GM18907 (cell line): ENCODE measurements at regions not wholly inside any gene's neighbourhood (a gene's known extent, or its start where the extent isn't known, plus 50 kb on each side); places are given as distances from the start of the nearest gene placed in this dataset.
"Not testable (repeated sequence)": the region's sequence is repeated elsewhere in the genome, so short reads cannot be mapped to it uniquely, and the experiment has no call there.

ENCODE experiments used
- ATAC-seq: cut with Tn5 transposase; IDR thresholded peaks from one replicate; pipeline ENCODE4 v1.9.1; 2021; ENCODE audit warnings: mild to moderate bottlenecking, moderate library complexity; ENCODE audit not compliant: unreplicated experiment

- no peak for ATAC-seq
Observed at GRCh38 chrX:148080593-148080992, 99.5 kb downstream of the FMR1NB start.

DNA sequence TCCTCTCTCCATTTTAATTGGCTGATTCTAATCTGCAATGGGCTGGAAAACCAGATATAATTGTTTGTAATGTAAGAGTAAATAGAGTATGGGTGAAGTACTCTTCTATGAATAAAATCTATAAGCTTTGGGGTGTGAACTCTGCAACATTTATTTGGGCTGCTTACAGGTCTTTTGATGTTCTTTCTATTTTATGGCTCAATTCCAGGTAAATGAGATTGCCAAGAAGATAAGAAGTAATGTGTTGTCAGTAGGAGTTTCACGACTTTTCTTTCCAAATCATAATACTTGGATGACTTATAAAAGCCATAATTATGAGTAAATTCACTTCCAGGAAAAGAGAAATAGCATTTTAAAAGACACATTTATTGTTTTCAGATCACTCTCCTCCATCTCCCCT is 103.5 kb downstream of the FMR1NB start:
- ATAC-seq: no peak

DNA sequence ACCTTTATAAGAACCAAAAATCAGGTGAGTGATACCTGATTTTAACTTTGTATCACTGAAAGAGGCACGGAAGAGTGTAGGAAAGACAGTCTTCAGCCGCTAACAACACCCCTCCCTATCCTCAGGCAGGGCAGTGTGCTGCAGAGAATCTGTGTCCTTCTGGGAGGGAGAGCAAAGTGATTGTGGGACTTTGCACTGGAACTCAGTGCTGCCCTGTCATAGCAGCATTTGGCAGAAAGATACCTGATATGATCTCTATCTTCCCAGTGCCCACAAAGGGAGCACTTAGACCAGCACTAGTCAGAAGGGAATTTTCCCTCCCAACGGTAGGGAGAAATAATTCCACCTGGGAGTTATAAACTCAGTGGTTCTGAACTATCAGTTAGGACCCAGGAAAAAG is 139.0 kb downstream of the FMR1NB start:
- no peak for ATAC-seq

DNA sequence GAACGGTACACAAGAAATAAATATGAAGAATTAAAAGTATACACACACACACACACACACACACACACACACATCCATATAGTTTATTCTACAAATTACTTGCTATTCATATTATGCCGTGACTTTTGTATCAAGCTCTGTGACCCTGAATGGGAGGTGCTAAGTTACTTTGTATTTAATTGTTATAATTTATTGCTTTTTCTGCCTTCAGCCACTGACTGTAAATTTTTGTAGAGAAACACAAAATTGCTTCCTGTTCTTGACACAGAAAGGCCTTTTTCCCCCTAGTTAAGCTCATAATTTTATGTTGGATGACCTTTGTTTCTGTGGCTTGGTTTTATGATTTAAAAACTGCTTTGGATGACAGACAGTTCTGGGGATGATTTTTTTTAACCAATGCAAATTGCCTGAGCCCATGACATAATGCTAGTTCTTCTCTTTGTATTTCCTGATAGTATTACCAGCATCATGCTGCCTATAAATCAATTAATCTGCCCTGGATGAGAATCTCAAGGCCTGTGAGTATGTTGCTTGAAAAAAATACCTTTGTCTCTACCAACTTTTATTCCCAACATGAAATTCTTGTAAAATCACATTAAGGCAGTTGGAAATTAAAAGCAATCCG is 140.0 kb downstream of the FMR1NB start:
- ATAC-seq: no peak

DNA sequence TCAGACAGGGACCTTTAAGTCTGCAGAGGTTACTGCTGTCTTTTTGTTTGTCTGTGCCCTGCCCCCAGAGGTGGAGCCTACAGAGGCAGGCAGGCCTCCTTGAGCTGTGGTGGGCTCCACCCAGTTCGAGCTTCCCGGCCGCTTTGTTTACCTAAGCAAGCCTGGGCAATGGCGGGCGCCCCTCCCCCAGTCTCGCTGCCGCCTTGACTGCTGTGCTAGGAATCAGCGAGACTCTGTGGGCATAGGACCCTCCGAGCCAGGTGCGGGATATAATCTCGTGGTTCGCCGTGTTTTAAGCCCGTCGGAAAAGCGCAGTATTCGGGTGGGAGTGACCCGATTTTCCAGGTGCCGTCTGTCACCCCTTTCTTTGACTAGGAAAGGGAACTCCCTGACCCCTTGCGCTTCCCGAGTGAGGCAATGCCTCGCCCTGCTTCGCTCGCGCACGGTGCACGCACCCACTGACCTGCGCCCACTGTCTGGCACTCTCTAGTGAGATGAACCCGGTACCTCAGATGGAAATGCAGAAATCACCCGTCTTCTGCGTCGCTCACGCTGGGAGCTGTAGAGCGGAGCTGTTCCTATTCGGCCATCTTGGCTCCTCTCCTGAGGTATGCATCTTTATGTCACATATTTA is 147.9 kb downstream of the FMR1NB start:
- ATAC-seq: not testable (repeated sequence)

DNA sequence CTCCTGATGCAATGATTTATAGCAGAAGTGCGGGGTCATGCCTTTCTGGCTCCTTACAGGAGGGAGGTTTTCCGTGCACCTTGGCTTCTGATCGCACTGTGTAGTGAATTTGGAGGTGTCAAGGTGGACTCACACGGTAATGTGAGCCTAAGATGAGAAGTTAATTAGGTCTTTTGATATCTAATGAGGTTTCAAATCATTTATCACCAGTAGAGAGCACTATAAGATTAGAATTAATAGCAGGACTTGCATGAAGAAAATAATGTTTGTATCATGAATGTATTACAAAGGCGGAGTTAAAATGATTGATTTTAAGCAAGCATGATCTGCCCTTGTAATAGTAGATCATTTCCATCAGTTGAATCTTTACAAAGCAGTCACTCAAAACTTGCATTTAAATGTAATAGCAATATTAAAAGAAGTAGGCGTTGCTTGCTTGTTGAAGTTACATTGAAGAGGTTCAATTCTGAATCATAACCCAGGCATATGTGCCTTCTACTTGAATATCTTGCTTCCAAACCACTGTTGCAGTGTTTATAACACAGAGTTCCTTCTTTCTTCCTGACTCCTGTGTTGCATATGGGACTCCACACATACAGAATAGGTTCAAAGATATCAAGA is 152.1 kb downstream of the FMR1NB start:
- ATAC-seq: no peak

DNA sequence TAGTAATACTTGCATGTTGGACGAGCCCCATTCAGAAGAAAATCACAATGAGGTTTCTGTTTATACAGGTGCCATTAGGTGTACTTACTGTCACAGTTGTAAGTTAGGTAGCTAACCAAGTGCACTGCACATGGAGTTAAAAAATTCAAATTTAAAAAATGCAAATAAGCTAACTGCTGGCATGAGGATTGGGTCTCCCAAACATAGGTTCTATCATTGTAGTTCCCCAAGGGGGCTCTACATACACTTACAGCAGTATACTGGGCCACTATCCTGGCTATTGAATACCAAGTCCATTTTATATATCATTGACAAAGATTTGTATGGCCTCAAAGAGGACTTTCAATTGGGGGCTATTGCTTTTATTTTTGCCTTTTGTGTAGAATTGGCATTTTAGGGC is 153.4 kb downstream of the FMR1NB start:
- ATAC-seq: no peak

GRCh38 chrX:148135738-148136137 is 154.6 kb downstream of the FMR1NB start:
- ATAC-seq: no peak

DNA sequence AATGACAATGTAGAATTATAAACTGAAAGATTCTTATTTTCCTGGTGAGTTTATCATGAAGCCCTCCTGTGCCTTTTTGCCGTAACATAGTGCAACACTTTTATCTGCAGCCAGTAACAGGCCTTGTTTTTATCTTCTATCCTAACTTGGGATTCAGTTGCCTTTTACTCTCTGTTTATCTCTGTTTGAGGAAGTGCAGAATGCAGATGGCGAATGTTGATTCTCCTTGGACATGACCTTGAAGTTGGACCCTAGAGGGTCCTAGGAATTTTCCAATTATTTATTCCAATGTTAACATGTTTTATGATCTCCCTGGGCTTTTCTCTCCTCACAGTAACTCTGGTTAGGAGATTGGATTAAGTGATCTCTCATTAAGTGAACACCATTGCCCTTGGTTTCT is 165.0 kb downstream of the FMR1NB start:
- no peak for ATAC-seq

DNA sequence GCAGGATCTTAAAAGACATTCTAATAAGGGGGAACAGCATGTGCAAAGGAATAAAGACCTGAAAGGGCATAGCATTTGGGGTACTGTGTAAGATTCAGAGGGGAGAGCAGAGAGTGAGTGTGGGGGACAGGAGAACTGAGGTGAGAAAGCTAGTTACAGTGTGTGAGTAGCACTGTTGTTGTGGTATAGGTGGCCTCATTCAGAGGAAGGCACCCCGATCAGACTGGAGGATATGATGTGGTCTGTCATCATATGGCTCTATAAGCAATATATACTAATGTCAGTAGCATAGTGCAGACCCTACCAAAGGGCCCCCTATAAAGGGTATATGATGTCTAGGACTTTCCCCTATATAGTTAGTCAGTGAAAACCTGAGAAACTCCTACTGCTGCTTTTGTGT is 175.8 kb downstream of the FMR1NB start:
- no peak for ATAC-seq

DNA sequence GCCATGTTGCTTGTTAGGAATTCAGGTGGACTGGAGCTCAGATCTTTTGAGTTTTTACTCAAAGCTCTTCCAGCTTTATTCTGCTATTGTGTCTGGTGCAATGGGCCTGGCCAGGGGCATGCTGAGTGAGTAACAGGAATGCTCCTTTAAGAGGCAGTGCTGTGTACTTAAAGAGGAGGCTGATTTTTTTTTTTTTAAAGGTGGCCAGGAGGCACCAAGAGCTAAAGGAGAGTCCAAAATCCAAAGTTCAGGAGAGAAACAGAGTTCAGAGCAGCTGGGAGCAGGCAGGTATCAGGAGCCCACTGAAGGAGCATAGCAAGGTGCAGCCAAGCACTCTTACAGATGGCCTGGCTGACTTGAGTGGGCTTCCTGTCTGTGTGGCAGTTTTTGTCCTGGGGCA is 178.7 kb downstream of the FMR1NB start:
- no peak for ATAC-seq

DNA sequence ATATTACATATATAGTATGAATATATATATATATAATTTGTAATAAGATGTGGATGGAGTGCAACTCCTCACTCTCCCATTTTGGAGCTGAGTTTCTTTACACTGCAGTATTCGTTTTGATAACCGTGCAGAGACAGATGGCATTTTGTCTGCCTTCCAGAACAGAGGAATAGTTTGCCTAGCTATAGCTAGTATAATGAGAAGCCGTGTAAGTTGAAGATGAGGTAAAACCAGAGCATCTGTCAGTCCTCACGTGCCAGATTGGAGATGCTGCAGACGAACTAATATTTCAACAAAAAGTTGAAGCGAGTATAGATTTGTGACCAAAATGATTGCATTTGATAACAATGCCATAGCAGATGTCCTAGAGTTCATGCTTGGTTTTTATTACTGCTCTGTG is 180.6 kb downstream of the FMR1NB start:
- no peak for ATAC-seq

- no peak for ATAC-seq
Observed at GRCh38 chrX:148185631-148186030, 204.5 kb downstream of the FMR1NB start.

DNA sequence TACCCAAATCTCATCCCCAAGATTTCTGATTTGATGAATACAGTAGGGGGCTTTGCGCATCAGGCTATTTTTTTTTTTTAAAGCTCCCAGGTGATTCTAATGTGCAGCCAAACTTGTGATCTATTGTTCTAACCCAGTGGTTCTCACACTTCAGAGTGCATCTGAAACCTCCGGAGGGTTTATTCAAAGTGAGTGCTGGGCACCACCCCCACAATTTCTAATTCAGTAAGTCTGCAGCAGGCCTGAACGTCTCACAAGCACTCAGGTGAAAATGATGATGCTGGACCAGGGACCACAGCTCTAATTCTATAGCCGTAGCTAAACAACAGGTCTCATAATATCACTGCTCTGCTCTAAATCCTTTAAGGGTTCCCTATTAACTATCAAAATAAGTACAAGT is 211.4 kb downstream of the FMR1NB start:
- ATAC-seq: no peak

DNA sequence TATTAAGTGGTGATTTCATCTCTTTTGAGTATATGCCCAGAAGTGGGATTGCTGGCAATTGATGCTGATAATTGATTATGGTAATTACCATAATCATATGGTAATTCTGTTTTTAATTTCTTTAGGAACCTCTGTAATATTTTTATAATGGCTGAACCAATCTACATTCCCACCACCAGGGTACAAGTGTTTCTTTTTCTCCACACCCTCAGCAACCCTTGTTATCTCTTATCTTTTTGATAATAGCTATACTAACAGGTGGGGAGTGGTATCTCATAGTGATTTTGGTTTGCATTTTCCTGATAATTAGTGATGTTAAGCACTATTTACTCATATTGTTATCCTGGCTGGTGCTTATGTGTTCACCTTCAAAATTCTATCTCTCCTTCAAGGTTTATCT is 212.6 kb downstream of the FMR1NB start:
- no peak for ATAC-seq

GRCh38 chrX:148203531-148203930 is 222.4 kb downstream of the FMR1NB start:
- no peak for ATAC-seq

DNA sequence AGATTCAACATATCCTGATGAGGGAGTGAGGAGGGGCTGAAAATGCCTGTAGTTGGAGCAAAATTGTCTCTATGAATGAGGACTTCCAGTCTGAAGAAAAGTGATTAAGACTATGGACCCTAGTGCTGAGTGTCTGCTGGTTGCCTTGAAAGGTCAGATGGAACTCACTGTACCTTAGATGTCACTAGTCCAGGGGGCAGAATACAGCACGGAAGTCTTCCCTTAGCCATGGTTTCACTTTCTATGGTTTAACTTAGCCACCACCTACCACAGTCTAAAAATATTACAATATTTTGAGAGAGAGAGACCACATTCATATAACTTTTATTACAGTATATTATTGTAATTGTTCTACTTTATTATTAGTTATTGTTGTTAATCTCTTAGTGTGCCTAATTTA is 223.1 kb downstream of the FMR1NB start:
- ATAC-seq: no peak

- ATAC-seq: no peak
Observed at GRCh38 chrX:148214786-148215185, 233.6 kb downstream of the FMR1NB start.

- no peak for ATAC-seq
Observed at GRCh38 chrX:148215726-148216125, 234.6 kb downstream of the FMR1NB start.

- no peak for ATAC-seq
Observed at GRCh38 chrX:148223361-148223760, 242.2 kb downstream of the FMR1NB start.

GRCh38 chrX:148228521-148228920 is 247.4 kb downstream of the FMR1NB start:
- no peak for ATAC-seq

- ATAC-seq: no peak
Observed at GRCh38 chrX:148229801-148230303, 248.7 kb downstream of the FMR1NB start.
